NCI-H187 (cell line): ENCODE measurements at regions not wholly inside any gene's neighbourhood (a gene's known extent, or its start where the extent isn't known, plus 50 kb on each side); places are given as distances from the start of the nearest gene placed in this dataset.
"Not testable (repeated sequence)": the region's sequence is repeated elsewhere in the genome, so short reads cannot be mapped to it uniquely, and the experiment has no call there.

ENCODE experiments used
- DNase-seq, 2 experiments: peaks; one replicate each; lab custom pipeline; 2025; lab: John Stamatoyannopoulos, UW

GRCh38 chr10:8768852-8769251 lies 714.4 kb downstream of the GATA3 start:
- DNase-seq, result no peak

- DNase-seq, result no peak
These were observed 722.6 kb downstream of the GATA3 start for GRCh38 chr10:8776926-8777622.

- no peak for DNase-seq
These were observed 724.2 kb downstream of the GATA3 start for GRCh38 chr10:8778713-8779112.

- no peak for DNase-seq
These were observed 733.2 kb downstream of the GATA3 start for GRCh38 chr10:8787649-8788048.

GRCh38 chr10:8790390-8790789 lies 735.9 kb downstream of the GATA3 start:
- no peak for DNase-seq

GRCh38 chr10:8794860-8795259 lies 740.4 kb downstream of the GATA3 start:
- DNase-seq, result no peak

GRCh38 chr10:8800426-8800825 lies 745.9 kb downstream of the GATA3 start:
- DNase-seq, result no peak

- DNase-seq, result no peak
These were observed 749.5 kb downstream of the GATA3 start for GRCh38 chr10:8803992-8804391.

GRCh38 chr10:8810677-8811076 lies 756.2 kb downstream of the GATA3 start:
- DNase-seq, result no peak

- DNase-seq, result no peak
These were observed 756.7 kb downstream of the GATA3 start for GRCh38 chr10:8811201-8811600.

GRCh38 chr10:8815969-8816368 lies 761.5 kb downstream of the GATA3 start:
- DNase-seq, result no peak

GRCh38 chr10:8817299-8817698 lies 762.8 kb downstream of the GATA3 start:
- no peak for DNase-seq

GRCh38 chr10:8825611-8826010 lies 771.1 kb downstream of the GATA3 start:
- no peak for DNase-seq

GRCh38 chr10:8829592-8829991 lies 775.1 kb downstream of the GATA3 start:
- no peak for DNase-seq

GRCh38 chr10:8830048-8830447 lies 775.6 kb downstream of the GATA3 start:
- no peak for DNase-seq

GRCh38 chr10:8830876-8831275 lies 776.4 kb downstream of the GATA3 start:
- DNase-seq, result no peak

GRCh38 chr10:8835453-8836167 lies 781.1 kb downstream of the GATA3 start:
- DNase-seq, result no peak

GRCh38 chr10:8840356-8840755 lies 785.9 kb downstream of the GATA3 start:
- DNase-seq, result no peak

GRCh38 chr10:8844141-8844540 lies 789.7 kb downstream of the GATA3 start:
- no peak for DNase-seq

- DNase-seq, result no peak
These were observed 798.1 kb downstream of the GATA3 start for GRCh38 chr10:8852546-8852945.

GRCh38 chr10:8853048-8853447 lies 798.6 kb downstream of the GATA3 start:
- DNase-seq, result no peak

- DNase-seq, result not testable (repeated sequence)
These were observed 814.4 kb downstream of the GATA3 start for GRCh38 chr10:8868924-8869323.

GRCh38 chr10:8873310-8873709 lies 818.8 kb downstream of the GATA3 start:
- no peak for DNase-seq

- DNase-seq, result no peak
These were observed 819.8 kb downstream of the GATA3 start for GRCh38 chr10:8874268-8874667.
